ENCODE measurements at regions not wholly inside any gene's neighbourhood (a gene's known extent, or its start where the extent isn't known, plus 50 kb on each side); places are given as distances from the start of the nearest gene placed in this dataset.
"Not testable (repeated sequence)": the region's sequence is repeated elsewhere in the genome, so short reads cannot be mapped to it uniquely, and the experiment has no call there.

DNA sequence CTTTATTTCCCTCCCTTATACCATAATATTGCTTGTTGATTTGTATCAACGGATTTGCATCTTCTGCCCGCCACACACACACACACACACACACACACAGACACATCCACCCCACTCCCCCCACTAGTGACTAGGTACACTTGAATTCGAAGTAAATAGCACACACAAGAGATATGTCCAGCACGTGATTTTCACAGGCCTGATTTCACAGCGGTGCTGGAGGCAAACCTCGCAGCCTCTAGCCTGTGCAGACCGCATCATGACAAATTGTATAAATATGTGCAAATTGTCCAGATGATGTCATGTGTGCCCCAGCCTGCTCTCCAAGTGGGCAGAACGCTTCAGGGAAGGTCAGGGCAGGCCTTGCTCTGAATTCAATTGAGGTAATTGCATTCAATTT is 153.8 kb upstream of the TPTE start:
- not testable (repeated sequence) for DNase-seq

DNA sequence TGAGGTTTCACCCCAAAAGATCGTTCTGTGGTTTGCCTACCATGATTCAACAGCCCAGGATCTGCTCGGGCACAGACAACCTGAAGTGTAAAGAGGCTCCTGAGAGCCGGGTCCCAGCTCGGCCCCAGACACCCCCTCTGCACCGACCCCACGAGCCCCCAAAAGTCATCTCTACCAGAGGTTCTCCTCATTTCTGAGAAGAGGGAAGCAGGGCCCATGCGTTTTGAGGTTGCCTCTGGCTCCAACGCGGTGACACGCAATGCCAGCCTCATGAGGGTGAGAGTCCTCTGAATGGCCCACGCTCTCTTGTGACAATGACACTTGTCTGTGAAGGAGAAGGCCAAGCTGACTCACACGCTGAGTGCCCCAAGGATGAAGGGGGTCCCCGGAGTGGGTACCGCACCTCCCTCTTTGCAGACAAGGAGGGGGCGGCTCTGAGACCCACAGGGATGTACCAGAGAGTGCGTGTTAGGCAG is 153.0 kb upstream of the TPTE start:
- DNase-seq: not testable (repeated sequence)

DNA sequence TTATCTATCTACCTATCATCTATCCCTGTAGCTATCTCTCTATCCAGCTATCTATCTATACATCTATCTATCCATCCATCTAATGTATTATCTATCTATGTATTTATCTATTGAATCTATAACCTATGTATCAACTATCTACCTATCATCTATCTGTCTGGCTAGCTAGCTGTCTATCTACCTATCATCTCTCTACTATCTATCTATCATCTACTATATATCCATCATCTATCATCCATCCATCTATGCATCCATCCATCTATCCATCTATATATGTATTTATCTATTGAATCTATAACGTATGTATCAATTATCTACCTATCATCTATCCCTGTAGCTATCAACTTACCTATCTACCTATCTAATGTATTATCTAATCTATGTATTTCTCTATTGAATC is 152.1 kb upstream of the TPTE start:
- not testable (repeated sequence) for DNase-seq

DNA sequence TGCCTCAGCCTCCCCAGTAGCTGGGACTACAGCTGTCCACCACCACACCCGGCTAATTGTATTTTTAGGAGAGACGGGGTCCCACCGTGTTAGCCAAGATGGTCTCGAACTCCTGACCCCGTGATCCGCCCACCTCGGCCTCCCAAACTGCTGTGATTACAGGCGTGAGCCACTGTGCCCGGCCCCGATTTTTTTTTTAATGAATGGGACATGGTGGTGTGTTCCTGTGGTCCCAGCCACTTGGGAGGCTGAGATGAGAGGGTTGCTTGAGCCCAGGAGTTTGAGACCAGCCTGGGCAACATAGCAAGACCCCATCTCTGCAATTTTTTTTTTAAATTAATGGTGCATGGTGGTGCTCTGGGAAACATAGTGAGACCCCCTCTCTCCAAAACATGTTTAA is 143.6 kb upstream of the TPTE start:
- DNase-seq: not testable (repeated sequence)

DNA sequence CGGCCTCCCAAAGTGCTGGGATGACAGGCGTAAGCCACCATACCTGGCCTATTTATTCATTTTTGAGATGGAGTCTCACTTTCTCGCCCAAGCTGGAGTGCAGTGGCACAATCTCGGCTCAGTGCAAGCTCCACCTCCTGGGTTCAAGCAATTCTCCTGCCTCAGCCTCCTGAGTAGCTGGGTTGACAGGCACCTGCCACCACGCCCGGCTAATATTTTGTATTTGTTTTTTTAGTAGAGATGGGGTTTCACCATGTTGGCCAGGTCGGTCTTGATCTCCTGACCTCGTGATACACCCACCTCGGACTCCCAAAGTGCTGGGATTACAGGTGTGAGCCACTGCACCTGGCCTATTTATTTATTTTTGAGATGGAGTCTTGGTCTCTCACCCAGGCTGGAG is 141.6 kb upstream of the TPTE start:
- DNase-seq: not testable (repeated sequence)

DNA sequence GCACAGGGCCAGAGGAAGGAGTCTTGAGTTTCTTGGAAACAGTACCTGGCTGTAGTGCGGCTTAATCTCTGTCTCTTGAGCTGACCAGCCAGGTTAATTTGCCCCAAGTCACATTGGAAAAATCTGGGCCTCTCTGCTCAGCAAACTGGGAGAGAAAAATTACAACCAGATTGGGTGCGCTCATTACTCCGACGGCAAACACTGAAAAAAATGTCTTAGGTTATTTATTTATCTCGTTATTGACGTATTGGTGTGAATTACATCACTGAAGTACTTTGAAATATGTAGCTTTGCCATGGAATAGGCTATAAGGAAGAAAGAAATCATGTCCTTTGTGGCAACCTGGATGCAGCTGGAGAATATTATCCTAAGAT is 139.7 kb upstream of the TPTE start:
- not testable (repeated sequence) for DNase-seq

DNA sequence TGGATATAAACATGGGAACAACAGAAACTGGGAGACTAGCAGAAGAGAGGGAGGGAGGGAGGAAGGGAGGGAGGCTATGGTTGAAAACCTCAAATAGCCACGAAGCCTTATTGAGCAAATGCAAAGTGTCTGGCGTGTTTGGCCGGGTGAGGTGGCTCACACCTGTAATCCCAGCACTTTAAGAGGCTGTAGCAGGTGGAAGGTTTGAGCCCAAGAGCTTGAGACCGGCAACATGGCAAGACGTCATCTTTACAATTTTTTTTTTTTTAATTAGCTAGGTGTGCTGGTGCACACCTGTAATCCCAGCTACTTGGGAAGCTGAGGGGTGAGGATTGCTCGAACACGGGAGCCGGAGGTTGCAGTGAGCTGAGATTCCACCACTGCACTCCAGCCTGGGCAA is 139.2 kb upstream of the TPTE start:
- DNase-seq: not testable (repeated sequence)

DNA sequence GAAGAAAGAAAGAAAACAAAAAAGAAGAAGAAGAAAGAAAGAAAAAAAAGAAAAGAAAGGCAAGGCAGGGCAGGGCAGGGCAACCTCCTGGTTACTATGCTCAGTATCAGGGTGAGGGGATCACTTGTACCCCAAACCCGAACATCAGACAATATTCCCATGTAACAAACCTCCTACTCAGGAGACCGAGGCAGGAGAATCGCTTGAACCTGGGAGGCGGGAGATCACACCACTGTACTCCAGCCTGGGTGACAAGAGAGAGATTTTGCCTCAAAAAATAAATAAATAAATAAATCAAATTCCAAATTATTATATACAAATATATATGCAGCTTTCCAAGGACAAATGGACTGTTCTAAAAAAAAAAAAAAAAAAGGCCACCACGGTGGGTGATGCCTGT is 138.8 kb upstream of the TPTE start:
- not testable (repeated sequence) for DNase-seq

DNA sequence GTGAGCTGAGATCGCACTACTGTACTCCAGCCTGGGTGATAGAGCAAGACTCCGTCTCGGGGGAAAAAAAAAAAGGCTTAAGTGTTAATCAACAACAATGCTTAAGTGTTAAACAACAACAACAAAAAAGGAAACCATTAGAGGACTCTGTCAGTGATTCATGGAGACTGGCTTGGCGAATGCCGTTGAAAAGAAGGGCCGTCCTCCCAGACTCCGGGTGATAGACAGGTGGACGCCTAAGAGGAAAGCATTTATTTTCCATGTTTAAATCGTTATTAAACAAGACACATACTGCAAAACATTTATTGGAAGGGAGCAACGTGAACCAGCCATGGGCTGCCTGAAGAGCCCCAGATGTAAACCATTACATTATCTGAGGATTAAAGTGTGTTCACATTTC is 137.8 kb upstream of the TPTE start:
- DNase-seq: not testable (repeated sequence)

DNA sequence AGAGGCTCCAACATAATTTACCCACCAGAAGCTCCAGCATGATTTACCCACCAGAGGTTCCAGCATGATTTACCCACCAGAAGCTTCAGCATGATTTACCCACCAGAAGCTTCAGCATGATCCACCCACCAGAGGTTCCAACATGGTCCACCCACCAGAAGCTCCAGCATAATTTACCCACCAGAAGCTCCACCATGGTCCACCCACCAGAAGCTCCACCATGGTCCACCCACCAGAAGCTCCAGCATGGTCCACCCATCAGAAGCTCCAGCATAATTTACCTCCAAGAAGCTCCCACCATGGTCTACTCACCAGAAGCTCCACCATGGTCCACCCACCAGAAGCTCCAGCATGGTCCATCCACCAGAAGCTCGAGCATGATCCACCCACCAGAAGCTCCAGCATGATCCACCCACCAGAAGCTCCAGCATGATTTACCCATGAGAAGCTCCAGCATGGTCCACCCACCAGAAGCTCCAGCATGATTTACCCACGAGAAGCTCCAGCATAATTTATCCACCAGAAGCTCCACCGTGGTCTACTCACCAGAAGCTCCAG is 137.0 kb upstream of the TPTE start:
- not testable (repeated sequence) for DNase-seq

DNA sequence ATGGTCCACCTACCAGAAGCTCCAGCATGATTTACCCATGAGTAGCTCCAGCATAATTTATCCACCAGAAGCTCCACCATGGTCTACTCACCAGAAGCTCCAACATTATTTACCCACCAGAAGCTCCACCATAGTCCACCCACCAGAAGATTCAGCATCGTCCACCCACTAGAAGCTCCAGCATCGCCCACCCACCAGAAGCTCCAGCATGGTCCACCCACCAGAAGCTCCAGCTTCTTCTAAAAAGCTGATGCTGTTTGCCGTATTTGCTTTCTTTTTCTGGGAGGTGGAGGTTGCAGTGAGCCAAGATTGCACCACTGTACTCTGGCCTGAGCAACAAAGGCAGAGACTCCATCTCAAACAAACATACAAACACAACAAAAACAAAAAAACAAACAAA is 136.2 kb upstream of the TPTE start:
- DNase-seq: not testable (repeated sequence)

DNA sequence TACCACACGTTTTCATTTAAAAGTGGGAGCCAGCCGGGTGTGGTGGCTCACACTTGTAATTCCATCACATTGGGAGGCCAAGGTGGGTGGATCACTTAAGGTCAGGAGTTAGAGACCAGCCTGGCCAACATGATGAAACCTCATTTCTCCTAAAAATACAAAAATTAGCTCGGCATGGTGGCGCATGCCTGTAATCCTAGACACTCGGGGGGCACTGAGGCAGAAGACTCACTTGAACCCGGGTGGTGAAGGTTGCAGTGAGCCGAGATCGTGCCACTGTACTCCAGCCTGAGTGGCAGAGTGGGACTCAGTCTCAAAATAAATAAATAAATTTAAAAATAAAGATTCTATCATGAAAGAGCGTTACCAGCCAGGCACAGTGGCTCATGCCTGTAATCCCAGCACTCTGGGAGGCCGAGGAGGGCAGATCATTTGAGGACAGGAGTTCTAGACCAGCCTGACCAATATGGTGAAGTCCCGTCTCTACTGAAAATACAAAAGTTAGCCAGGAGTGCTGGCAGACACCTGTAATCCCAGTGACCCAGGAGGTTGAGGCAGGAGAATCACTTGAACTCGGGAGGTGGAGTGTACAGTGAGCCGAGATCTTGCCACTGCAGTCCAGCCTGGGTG is 135.4 kb upstream of the TPTE start:
- not testable (repeated sequence) for DNase-seq

DNA sequence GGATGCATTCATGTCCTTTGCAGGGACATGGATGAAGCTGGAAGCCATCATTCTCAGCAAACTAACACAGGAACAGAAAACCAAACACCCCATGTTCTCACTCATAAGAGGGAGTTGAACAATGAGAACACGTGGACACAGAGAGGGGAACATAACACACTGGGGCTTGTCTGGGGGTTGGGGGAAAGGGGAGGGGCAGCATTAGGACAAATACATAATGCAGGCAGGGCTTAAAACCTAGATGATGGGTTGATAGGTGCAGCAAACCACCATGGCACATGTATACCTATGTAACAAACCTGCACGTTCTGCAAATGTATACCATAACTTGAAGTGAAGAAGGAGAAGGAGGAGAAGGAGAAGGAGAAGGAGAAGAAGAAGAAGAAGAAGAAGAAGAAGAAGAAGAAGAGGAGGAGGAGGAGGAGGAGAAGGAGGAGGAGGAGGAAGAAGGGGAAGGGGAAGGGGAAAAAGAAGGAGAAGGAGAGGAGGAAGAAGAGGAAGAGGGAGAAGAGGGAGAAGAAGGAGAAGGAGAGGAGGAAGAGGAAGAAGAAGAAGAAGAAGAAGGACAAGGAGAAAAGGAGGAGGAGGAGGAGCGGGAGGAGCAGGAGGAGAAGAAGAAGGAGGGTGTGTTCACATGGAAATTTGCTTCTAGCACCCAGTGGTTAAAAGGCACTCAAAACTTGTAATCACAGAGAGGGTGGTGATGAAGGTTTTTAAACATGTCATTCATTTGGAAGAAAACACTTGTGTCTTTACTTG is 133.5 kb upstream of the TPTE start:
- DNase-seq: not testable (repeated sequence)

DNA sequence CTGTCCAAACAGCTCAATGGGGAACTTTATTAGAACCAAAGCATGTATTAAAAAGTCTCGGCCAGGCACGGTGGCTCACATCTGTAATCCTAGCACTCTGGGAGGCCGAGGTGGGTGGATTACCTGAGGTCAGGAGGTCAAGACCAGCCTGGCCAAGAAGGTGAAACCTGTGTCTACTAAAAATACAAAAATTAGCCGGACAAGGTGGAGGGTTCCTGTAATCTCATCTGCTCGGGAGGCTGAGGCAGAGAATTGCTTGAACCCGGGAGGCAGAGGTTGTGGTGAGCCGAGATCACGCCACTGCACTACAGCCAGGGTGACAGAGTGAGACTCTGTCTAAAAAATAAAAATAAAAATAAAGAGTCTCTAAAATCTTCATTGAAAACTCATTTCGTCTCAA is 132.8 kb upstream of the TPTE start:
- DNase-seq: not testable (repeated sequence)

DNA sequence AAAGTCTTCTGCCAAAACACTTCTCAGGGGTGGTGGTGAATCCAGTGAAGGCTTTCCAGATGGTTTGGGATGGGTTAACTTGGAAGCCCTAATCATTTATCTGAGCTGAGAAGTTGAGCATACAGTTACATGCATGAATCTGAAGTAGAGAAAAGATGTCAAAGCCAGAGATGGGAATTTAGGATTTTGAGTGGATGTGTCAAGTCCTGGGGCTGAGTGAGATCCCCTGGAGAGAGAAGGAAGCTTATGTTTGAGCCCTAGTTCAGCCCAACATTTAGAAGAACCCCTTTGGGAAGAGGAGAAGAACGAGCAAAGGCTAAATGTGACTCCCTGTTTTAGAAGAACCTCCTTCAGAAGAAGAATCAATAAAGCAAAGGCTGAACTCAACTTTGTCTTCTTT is 129.1 kb upstream of the TPTE start:
- not testable (repeated sequence) for DNase-seq

DNA sequence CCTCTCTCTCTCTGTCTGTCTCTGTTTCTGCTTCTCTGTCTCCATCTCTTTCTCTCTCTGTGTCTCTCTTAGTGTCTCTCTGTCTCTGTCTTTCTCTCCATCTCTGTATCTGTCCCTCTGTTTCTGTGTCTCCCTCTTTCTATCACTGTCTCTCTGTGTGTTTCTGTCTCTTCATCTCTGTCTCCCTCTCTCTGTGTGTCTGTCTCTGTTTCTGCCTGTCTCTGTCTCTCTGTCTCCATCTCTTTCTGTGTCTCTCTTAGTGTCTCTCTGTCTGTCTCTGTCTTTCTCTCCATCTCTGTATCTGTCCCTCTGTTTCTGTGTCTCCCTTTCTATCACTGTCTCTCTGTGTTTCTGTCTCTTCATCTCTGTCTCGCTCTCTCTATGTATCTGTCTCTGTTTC is 125.4 kb upstream of the TPTE start:
- not testable (repeated sequence) for DNase-seq

DNA sequence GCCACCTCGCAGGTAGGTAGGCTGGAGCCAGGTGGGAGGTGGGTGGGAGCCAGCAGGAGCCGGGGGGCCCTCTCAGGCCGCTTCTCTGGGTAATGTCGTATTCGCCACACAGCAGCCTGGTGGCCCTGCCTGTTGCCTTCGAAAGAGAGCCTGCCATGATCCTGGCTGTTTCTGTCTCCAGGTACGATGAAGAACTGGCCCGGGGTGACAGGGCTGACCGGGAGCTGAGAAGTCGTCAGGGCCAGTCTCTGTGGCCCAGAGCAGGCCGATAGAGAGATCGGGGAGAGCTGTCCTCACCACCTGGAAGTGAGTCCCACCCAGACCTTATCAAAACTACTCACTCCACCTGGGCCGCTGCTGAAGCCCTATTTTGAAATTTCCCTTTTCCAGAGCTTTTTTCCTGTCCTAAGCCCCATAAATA is 123.9 kb upstream of the TPTE start:
- not testable (repeated sequence) for DNase-seq

DNA sequence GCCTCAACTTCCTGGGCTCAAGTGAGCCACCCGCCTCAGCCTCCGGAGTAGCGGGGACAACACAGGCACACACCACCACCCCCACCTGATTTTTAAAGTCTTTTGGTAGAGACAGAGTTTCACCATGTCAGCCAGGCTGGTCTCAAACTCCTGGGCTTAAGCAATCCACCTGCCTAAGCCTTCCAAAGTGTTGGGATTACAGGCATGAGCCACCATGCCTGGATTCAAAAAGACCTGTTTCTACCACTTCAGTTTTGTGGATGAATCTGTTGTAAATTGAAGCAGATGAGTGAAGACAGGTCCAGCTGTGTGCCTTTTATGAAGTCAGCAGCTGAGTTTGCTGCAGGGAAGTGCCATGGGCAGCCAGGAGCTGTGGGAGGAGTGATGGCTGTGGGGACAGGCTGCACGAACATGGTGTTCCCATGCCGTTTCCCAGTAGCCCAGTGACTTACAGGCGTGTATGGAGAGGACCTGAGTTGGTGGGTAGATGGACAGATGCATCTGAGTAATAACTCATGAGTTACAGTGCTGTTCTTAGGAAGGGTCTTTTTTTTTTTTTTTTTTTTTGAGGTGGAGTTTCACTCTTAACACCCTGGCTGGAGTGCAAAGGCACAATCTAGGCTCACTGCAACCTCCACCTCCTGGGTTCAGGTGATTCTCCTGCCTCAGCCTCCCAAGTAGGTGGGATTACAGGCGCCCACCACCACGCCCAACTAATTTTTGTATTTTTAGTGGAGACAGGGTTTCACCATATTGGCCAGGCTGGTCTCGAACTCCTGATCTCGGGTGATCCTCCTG is 122.5 kb upstream of the TPTE start:
- not testable (repeated sequence) for DNase-seq

DNA sequence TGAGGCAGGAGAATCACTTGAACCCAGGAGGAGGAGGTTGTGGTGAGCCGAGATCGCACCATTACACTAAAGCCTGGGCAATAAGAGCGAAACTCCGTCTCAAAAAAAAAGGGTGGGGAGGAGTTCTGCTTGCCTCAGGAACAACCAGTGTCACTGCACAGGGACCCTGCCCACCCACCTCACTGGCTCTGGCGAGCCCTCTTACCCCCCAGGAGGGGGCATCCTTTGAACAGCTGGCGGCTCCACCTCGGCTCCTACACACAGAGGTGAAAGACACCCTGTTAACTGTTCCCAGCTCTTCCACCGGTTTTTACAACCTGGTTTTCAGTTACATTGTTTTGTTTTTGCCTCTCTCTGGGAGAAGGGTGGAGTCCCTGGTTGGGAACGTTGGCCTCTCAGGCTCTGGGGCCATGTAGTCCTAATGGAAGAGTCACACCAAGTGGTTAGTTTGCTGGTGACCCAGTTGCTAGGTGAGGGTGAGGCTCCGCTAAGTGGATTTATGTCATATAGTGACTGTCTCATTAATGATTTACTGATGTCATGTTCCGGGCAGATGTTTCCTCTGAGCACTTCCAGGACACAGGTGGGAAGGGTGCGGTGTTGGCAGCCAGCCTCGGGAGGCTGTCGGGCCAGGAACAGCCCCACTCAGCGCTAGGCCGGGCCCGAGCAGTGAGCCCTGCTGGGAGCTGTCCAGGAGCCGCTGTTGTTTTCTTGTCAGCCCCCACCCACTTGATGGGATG is 120.6 kb upstream of the TPTE start:
- not testable (repeated sequence) for DNase-seq

DNA sequence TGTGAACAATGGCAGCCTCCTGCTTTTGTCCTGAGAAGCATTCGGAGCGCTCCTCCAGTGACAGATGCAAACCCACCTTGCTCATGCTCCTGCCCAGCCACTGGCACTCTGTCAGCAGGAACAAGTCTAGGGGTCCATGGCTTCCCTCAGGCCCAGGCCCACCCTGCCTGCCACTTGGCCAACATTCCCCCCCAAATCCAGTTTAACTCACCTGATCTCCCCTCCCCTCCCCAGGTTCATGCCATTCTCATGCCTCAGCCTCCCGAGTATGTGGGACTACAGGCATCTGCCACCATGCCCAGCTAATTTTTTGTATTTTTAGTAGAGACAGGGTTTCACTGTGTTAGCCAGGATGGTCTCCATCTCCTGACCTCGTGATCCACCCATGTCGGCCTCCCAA is 118.9 kb upstream of the TPTE start:
- DNase-seq: not testable (repeated sequence)

DNA sequence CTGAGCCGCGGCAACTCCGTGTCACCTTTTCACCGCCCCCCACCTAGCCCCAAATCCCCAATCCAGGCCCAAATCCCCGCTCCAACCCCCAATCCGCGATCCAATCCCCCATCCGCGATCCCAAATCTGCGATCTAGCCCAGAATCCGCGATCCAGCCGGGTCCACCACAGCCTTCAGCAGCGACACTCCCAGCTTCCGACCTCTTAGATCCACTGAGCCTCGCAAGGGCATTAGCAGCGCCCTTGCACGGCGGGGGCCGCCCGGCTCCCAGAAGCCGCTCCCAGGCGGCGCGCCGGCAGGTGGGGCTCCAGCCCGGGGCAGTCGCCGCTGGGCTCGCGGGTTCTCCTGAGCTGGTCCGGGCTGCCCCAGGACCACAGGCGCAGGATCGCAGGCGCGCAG is 116.1 kb upstream of the TPTE start:
- DNase-seq: not testable (repeated sequence)

DNA sequence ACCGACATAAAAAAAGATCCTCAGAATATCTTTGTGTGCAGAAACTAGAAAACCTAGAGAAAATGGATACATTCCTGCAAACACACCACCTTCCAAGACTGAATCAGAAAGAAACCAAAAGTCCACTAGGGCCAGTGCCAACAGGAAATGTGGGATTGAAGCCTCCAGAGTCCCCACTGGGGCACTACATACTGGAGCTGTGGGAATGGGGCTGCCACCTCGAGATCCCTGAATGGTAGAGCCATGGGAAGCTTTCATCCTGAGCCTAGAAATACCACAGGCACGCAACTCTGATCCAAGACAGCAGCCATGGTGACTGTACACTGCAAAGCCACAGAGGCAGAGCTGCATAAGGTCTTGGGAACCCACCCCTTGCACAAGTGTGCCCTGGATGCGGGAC is 111.6 kb upstream of the TPTE start:
- DNase-seq: not testable (repeated sequence)
